Prostate gland (tissue), 2 donors: ENCODE measurements at regions not wholly inside any gene's neighbourhood (a gene's known extent, or its start where the extent isn't known, plus 50 kb on each side); places are given as distances from the start of the nearest gene placed in this dataset.

ENCODE experiments used
- CTCF ChIP-seq, 4 experiments: fragments of 200-600 bp in 2 of 4; fragments of 450-650 bp in 2 of 4; sonication (generic) in 2 of 4; IDR thresholded peaks; 1 replicate in 3 of 4; 2 replicates in 1 of 4; pipeline ENCODE4 v1.5.1; 2016 to 2019; ENCODE audit warnings: antibody characterized with exemption in 4 of 4, mild to moderate bottlenecking in 2 of 4, moderate library complexity in 2 of 4
- POLR2AphosphoS5 ChIP-seq: sonication (generic); formaldehyde crosslinking; IDR thresholded peaks from one replicate; pipeline ENCODE4 v1.6.1; 2017; ENCODE audit warnings: antibody characterized with exemption

GRCh38 chr7:84291756-84292155 is 97.2 kb upstream of the SEMA3A start:
- no peak for TF ChIP-seq CTCF (IDR thresholded peaks at IDR 0.05)
- TF ChIP-seq POLR2AphosphoS5 = no peak
